ENCODE measurements at regions not wholly inside any gene's neighbourhood (a gene's known extent, or its start where the extent isn't known, plus 50 kb on each side); places are given as distances from the start of the nearest gene placed in this dataset.

GRCh38 chr2:217147818-217148217, 288.0 kb upstream of the TNP1 start:
- no peak for TF ChIP-seq CTCF (IDR thresholded peaks at IDR 0.05)
- no peak for TF ChIP-seq REST (IDR thresholded peaks at IDR 0.05; ENCODE audit: insufficient read depth in 1 of 2, low read depth in 2 of 2, low read length in 1 of 2)
- TF ChIP-seq POLR2AphosphoS5 (IDR thresholded peaks at IDR 0.05; ENCODE audit: low read depth, low read length), result no peak
- no peak for TF ChIP-seq SIN3A (IDR thresholded peaks at IDR 0.05; ENCODE audit: borderline replicate concordance, insufficient read depth, low read depth, low read length)

Measured in Panc1 (cell line).